ENCODE measurements at regions not wholly inside any gene's neighbourhood (a gene's known extent, or its start where the extent isn't known, plus 50 kb on each side); places are given as distances from the start of the nearest gene placed in this dataset.

DNA sequence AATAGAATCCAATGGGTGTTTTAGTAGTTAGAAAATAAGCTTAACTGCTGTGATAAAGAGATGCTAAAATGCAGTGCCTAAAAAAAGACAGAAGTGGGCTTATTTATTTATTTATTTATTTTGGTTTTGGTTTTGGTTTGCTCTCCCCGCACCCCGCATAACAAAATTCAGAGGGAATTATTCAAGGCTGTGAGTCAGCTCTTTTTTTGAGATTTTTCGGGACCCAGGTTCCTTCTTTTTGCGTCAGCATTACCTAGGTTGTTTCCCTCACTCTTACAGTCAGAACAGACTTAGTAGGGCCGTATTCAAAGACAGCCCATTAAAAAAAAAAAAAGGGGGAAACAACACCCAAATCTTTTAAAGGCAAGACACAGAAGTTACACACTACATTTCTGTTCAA lies 1495.5 kb upstream of the ADGRL3 start:
- no peak for TF ChIP-seq CEBPB (IDR thresholded peaks at IDR 0.05; ENCODE audit: borderline replicate concordance in 1 of 2, low read depth in 2 of 2, low read length in 2 of 2)
- TF ChIP-seq, protein P1, sequence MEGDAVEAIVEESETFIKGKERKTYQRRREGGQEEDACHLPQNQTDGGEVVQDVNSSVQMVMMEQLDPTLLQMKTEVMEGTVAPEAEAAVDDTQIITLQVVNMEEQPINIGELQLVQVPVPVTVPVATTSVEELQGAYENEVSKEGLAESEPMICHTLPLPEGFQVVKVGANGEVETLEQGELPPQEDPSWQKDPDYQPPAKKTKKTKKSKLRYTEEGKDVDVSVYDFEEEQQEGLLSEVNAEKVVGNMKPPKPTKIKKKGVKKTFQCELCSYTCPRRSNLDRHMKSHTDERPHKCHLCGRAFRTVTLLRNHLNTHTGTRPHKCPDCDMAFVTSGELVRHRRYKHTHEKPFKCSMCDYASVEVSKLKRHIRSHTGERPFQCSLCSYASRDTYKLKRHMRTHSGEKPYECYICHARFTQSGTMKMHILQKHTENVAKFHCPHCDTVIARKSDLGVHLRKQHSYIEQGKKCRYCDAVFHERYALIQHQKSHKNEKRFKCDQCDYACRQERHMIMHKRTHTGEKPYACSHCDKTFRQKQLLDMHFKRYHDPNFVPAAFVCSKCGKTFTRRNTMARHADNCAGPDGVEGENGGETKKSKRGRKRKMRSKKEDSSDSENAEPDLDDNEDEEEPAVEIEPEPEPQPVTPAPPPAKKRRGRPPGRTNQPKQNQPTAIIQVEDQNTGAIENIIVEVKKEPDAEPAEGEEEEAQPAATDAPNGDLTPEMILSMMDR (IDR thresholded peaks at IDR 0.05 in 2 of 3, conservative IDR thresholded peaks at IDR 0.05 in 1 of 3; ENCODE audit: control insufficient read depth in 2 of 3, extremely low read depth in 1 of 3, insufficient read depth in 1 of 3, low read depth in 3 of 3, low read length in 3 of 3), result no peak

Data from GM12878 (cell line).